ENCODE measurements at regions not wholly inside any gene's neighbourhood (a gene's known extent, or its start where the extent isn't known, plus 50 kb on each side); places are given as distances from the start of the nearest gene placed in this dataset.

GRCh38 chr2:18219676-18220075 is 340.8 kb downstream of the RDH14 start:
- TF ChIP-seq CTCF (conservative IDR thresholded peaks at IDR 0.05; ENCODE audit: low read depth, low read length): peak; percentile 65
- peak; percentile 48 for DNase-seq (ENCODE audit: low read depth)
- no peak overlapping the region for H3K4me3 ChIP-seq (ENCODE audit: low read depth, low read length)

- no peak for DNase-seq (ENCODE audit: low read depth)
- no peak overlapping the region for H3K4me3 ChIP-seq (ENCODE audit: low read depth, low read length)
- no peak for TF ChIP-seq CTCF (conservative IDR thresholded peaks at IDR 0.05; ENCODE audit: low read depth, low read length)
These were observed 339.9 kb downstream of the KCNS3 start for GRCh38 chr2:18218160-18218933.

- no peak overlapping the region for H3K4me3 ChIP-seq (ENCODE audit: low read depth, low read length)
- TF ChIP-seq CTCF (conservative IDR thresholded peaks at IDR 0.05; ENCODE audit: low read depth, low read length): no peak
- no peak for DNase-seq (ENCODE audit: low read depth)
These were observed 336.5 kb downstream of the KCNS3 start for GRCh38 chr2:18214936-18215335.

GRCh38 chr2:18213986-18214385 is 335.5 kb downstream of the KCNS3 start:
- H3K4me3 ChIP-seq (ENCODE audit: low read depth, low read length): no peak overlapping the region
- TF ChIP-seq CTCF (conservative IDR thresholded peaks at IDR 0.05; ENCODE audit: low read depth, low read length): no peak
- no peak for DNase-seq (ENCODE audit: low read depth)

GRCh38 chr2:18209934-18210639 is 331.6 kb downstream of the KCNS3 start:
- no peak for TF ChIP-seq CTCF (conservative IDR thresholded peaks at IDR 0.05; ENCODE audit: low read depth, low read length)
- no peak overlapping the region for H3K4me3 ChIP-seq (ENCODE audit: low read depth, low read length)
- DNase-seq (ENCODE audit: low read depth): peak; percentile 58

GRCh38 chr2:18208956-18209355 is 330.5 kb downstream of the KCNS3 start:
- no peak overlapping the region for H3K4me3 ChIP-seq (ENCODE audit: low read depth, low read length)
- no peak for TF ChIP-seq CTCF (conservative IDR thresholded peaks at IDR 0.05; ENCODE audit: low read depth, low read length)
- no peak for DNase-seq (ENCODE audit: low read depth)

Data from choroid plexus epithelial cell (primary cell).